ENCODE measurements at regions not wholly inside any gene's neighbourhood (a gene's known extent, or its start where the extent isn't known, plus 50 kb on each side); places are given as distances from the start of the nearest gene placed in this dataset.

GRCh38 chr14:84445486-84445885, 1084.5 kb upstream of the FLRT2 start:
- Histone ChIP-seq H3K36me3 (ENCODE audit: control insufficient read depth in 2 of 3, insufficient read depth in 3 of 3, low read length in 3 of 3) (no peaks in the 10 kb centered on the region), H3K9me3 (ENCODE audit: control insufficient read depth in 2 of 3, insufficient read depth in 1 of 3, low read length in 3 of 3) (no peaks in the 10 kb centered on the region), H3K9ac (ENCODE audit: low read length in 3 of 3) (no peak overlapping the region), H3K27me3 (ENCODE audit: control insufficient read depth, insufficient read depth, low read length) (no peaks in the 10 kb centered on the region), H3K4me3 (ENCODE audit: low read length in 3 of 3) (no peak overlapping the region), H3K4me1 (ENCODE audit: control insufficient read depth in 2 of 3, insufficient read depth in 2 of 3, low read depth in 1 of 3, low read length in 3 of 3) (no peaks in the 10 kb centered on the region), H3K27ac (ENCODE audit: low read depth in 2 of 2, low read length in 2 of 2) (no peak overlapping the region)
- intact Hi-C loops (cut with DNase I), result no loop called here
- DNase-seq (no peak), FAIRE-seq (no peak)
- TF ChIP-seq, protein P1, sequence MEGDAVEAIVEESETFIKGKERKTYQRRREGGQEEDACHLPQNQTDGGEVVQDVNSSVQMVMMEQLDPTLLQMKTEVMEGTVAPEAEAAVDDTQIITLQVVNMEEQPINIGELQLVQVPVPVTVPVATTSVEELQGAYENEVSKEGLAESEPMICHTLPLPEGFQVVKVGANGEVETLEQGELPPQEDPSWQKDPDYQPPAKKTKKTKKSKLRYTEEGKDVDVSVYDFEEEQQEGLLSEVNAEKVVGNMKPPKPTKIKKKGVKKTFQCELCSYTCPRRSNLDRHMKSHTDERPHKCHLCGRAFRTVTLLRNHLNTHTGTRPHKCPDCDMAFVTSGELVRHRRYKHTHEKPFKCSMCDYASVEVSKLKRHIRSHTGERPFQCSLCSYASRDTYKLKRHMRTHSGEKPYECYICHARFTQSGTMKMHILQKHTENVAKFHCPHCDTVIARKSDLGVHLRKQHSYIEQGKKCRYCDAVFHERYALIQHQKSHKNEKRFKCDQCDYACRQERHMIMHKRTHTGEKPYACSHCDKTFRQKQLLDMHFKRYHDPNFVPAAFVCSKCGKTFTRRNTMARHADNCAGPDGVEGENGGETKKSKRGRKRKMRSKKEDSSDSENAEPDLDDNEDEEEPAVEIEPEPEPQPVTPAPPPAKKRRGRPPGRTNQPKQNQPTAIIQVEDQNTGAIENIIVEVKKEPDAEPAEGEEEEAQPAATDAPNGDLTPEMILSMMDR (IDR thresholded peaks at IDR 0.05; ENCODE audit: borderline replicate concordance, extremely low read depth, insufficient read depth), result no peak

GRCh38 chr14:84446250-84446649, 1083.7 kb upstream of the FLRT2 start:
- H3K9ac ChIP-seq (ENCODE audit: low read length in 3 of 3), result no peak overlapping the region
- TF ChIP-seq, protein P1 (IDR thresholded peaks at IDR 0.05; ENCODE audit: borderline replicate concordance, extremely low read depth, insufficient read depth), result no peak
- no peaks in the 10 kb centered on the region for H3K36me3 ChIP-seq (ENCODE audit: control insufficient read depth in 2 of 3, insufficient read depth in 3 of 3, low read length in 3 of 3)
- H3K9me3 ChIP-seq (ENCODE audit: control insufficient read depth in 2 of 3, insufficient read depth in 1 of 3, low read length in 3 of 3), result no peaks in the 10 kb centered on the region
- no peak for FAIRE-seq
- DNase-seq, result no peak
- intact Hi-C loops (cut with DNase I), result no loop called here
- H3K4me1 ChIP-seq (ENCODE audit: control insufficient read depth in 2 of 3, insufficient read depth in 2 of 3, low read depth in 1 of 3, low read length in 3 of 3), result no peaks in the 10 kb centered on the region
- H3K27ac ChIP-seq (ENCODE audit: low read depth in 2 of 2, low read length in 2 of 2), result no peak overlapping the region
- H3K4me3 ChIP-seq (ENCODE audit: low read length in 3 of 3), result no peak overlapping the region
- no peaks in the 10 kb centered on the region for H3K27me3 ChIP-seq (ENCODE audit: control insufficient read depth, insufficient read depth, low read length)

- Histone ChIP-seq H3K36me3 (ENCODE audit: control insufficient read depth in 2 of 3, insufficient read depth in 3 of 3, low read length in 3 of 3) (no peaks in the 10 kb centered on the region), H3K9ac (ENCODE audit: low read length in 3 of 3) (no peak overlapping the region), H3K4me1 (ENCODE audit: control insufficient read depth in 2 of 3, insufficient read depth in 2 of 3, low read depth in 1 of 3, low read length in 3 of 3) (no peaks in the 10 kb centered on the region), H3K27me3 (ENCODE audit: control insufficient read depth, insufficient read depth, low read length) (no peaks in the 10 kb centered on the region), H3K27ac (ENCODE audit: low read depth in 2 of 2, low read length in 2 of 2) (no peak overlapping the region), H3K9me3 (ENCODE audit: control insufficient read depth in 2 of 3, insufficient read depth in 1 of 3, low read length in 3 of 3) (no peaks in the 10 kb centered on the region), H3K4me3 (ENCODE audit: low read length in 3 of 3) (no peak overlapping the region)
- DNase-seq, result no peak
- intact Hi-C loops (cut with DNase I), result no loop called here
- TF ChIP-seq, protein P1 (IDR thresholded peaks at IDR 0.05; ENCODE audit: borderline replicate concordance, extremely low read depth, insufficient read depth), result no peak
- FAIRE-seq, result no peak
Measured at GRCh38 chr14:84453307-84453950, 1076.5 kb upstream of the FLRT2 start.

DNA sequence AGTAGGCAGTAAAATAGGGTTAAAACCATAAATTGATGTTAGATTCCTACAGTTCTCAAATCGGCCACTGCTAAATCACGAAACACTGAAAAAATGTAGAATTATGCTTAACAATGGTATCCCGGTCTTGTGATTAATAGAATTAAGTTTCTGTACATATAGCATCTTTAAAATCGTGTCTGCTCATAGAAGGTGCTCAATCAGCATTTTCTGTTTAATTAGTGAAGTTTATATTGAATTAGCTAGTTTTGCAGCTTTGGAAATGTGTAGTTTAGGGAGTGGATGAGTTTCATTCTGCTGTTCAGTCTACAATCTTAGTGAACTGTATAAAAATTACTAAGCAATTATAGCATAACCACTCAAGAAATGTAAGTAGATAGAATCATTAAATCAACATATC, 1075.8 kb upstream of the FLRT2 start:
- no peaks in the 10 kb centered on the region for H3K27me3 ChIP-seq (ENCODE audit: control insufficient read depth, insufficient read depth, low read length)
- no peak overlapping the region for H3K4me3 ChIP-seq (ENCODE audit: low read length in 3 of 3)
- H3K36me3 ChIP-seq (ENCODE audit: control insufficient read depth in 2 of 3, insufficient read depth in 3 of 3, low read length in 3 of 3), result no peaks in the 10 kb centered on the region
- no peak overlapping the region for H3K27ac ChIP-seq (ENCODE audit: low read depth in 2 of 2, low read length in 2 of 2)
- no peaks in the 10 kb centered on the region for H3K4me1 ChIP-seq (ENCODE audit: control insufficient read depth in 2 of 3, insufficient read depth in 2 of 3, low read depth in 1 of 3, low read length in 3 of 3)
- TF ChIP-seq, protein P1 (IDR thresholded peaks at IDR 0.05; ENCODE audit: borderline replicate concordance, extremely low read depth, insufficient read depth), result no peak
- H3K9ac ChIP-seq (ENCODE audit: low read length in 3 of 3), result no peak overlapping the region
- intact Hi-C loops (cut with DNase I), result no loop called here
- no peaks in the 10 kb centered on the region for H3K9me3 ChIP-seq (ENCODE audit: control insufficient read depth in 2 of 3, insufficient read depth in 1 of 3, low read length in 3 of 3)
- FAIRE-seq, result no peak
- DNase-seq, result no peak

Measured in kidney (tissue), 13 donors.